Mesendoderm (in vitro differentiated cells): ENCODE measurements at regions not wholly inside any gene's neighbourhood (a gene's known extent, or its start where the extent isn't known, plus 50 kb on each side); places are given as distances from the start of the nearest gene placed in this dataset.

Source experiments
- DNase-seq: peaks from one replicate; pipeline ENCODE4 v3.0.0; 2013
- H2AK5ac ChIP-seq: 2 replicates; pipeline ENCODE4 v1.6.1; 2013; ENCODE audit warnings: low read length, inconsistent platforms
- H2BK120ac ChIP-seq: 2 replicates; pipeline ENCODE4 v1.6.1; 2013; ENCODE audit warnings: low read depth, mild to moderate bottlenecking, low read length, moderate library complexity, mixed read lengths
- H2BK15ac ChIP-seq: replicated peaks from 2 replicates; pipeline ENCODE4 v1.6.1; 2013; ENCODE audit warnings: low read depth, mild to moderate bottlenecking, moderate library complexity
- H2BK5ac ChIP-seq: 2 replicates; pipeline ENCODE4 v1.6.1; 2013; ENCODE audit warnings: low read length, inconsistent platforms
- H3K18ac ChIP-seq: 2 replicates; pipeline ENCODE4 v1.6.1; 2013; ENCODE audit warnings: mild to moderate bottlenecking, low read length, mixed read lengths
- H3K23ac ChIP-seq: one replicate; pipeline ENCODE4 v1.6.1; 2013; ENCODE audit warnings: low read length
- H3K27ac ChIP-seq: 2 replicates; pipeline ENCODE4 v1.5.1; 2013; ENCODE audit warnings: low read depth, mild to moderate bottlenecking, inconsistent platforms, low read length, moderate library complexity
- H3K27me3 ChIP-seq: 2 replicates; pipeline ENCODE4 v1.6.1; 2013; ENCODE audit warnings: low read length, control low read depth, mild to moderate bottlenecking, inconsistent platforms; ENCODE audit not compliant: insufficient read depth, poor library complexity
- H3K36me3 ChIP-seq: 2 replicates; pipeline ENCODE4 v1.6.1; 2013; ENCODE audit warnings: low read length, inconsistent platforms; ENCODE audit not compliant: control insufficient read depth, insufficient read depth
- H3K4ac ChIP-seq: one replicate; pipeline ENCODE4 v1.6.1; 2013; ENCODE audit warnings: low read depth, mild to moderate bottlenecking, low read length, moderate library complexity
- H3K4me1 ChIP-seq: 2 replicates; pipeline ENCODE4 v1.6.1; 2013; ENCODE audit warnings: low read depth, low read length, inconsistent platforms; ENCODE audit not compliant: control insufficient read depth
- H3K4me2 ChIP-seq: 2 replicates; pipeline ENCODE4 v1.6.1; 2013; ENCODE audit warnings: low read length
- H3K4me3 ChIP-seq: 2 replicates; pipeline ENCODE4 v1.5.1; 2013; ENCODE audit warnings: mild to moderate bottlenecking, low read length
- H3K56ac ChIP-seq: one replicate; pipeline ENCODE4 v1.6.1; 2013; ENCODE audit warnings: low read length
- H3K79me1 ChIP-seq: 2 replicates; pipeline ENCODE4 v1.6.1; 2013; ENCODE audit warnings: low read length, inconsistent platforms
- H3K79me2 ChIP-seq: 2 replicates; pipeline ENCODE4 v1.6.1; 2013; ENCODE audit warnings: mild to moderate bottlenecking, low read length; ENCODE audit not compliant: control insufficient read depth, insufficient read depth
- H3K9ac ChIP-seq: 2 replicates; pipeline ENCODE4 v1.6.1; 2013; ENCODE audit warnings: low read length, inconsistent platforms
- H4K5ac ChIP-seq: one replicate; pipeline ENCODE4 v1.6.1; 2013; ENCODE audit warnings: low read length
- H4K8ac ChIP-seq: one replicate; pipeline ENCODE4 v1.6.1; 2013; ENCODE audit warnings: low read depth, mild to moderate bottlenecking, control low read depth, low read length, moderate library complexity
- WGBS: extraction: QIAGEN DNeasy Blood & Tissue Kit; methylation state at CpG from one replicate; pipeline ENCODE4 v1.1.7; 2013; ENCODE audit warnings: low lambda C conversion rate, missing lambda C conversion rate; ENCODE audit not compliant: insufficient coverage; ENCODE audit errors: extremely low coverage; 5-methylcytosine and 5-hydroxymethylcytosine counted together

DNA sequence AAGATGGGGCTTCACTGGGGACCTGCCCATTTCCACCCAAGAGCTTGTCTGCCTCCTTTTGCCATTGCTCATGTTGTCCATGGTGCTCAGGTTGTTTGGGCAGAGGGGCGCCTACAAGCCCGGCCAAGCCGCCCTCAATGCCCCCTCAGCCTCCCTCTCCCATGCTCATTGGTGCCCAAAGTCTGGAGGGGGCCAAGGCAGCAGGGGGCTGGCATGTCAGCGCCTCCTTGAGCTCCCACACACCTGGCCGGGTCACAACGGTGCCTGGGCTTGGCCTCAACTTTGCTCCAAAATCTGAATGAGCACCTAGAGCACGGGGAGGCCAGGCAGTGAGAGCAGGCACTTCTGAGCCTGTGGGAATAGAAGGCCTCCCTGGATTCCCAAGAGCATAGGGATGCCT lies 1598.8 kb downstream of the PCDH7 start:
- H2BK5ac ChIP-seq, result no peak overlapping the region
- no peak overlapping the region for H2BK15ac ChIP-seq
- H3K27ac ChIP-seq, result no peak overlapping the region
- H3K79me2 ChIP-seq, result no peaks in the 10 kb centered on the region
- no peak overlapping the region for H3K56ac ChIP-seq
- H3K4ac ChIP-seq, result no peak overlapping the region
- H3K18ac ChIP-seq, result no peak overlapping the region
- no peak overlapping the region for H4K5ac ChIP-seq
- no peak overlapping the region for H3K23ac ChIP-seq
- H3K79me1 ChIP-seq, result no peaks in the 10 kb centered on the region
- no peak overlapping the region for H4K8ac ChIP-seq
- WGBS, result no CpG with 5 or more reads among the region's 7 CpGs
- H3K4me3 ChIP-seq, result no peak overlapping the region
- no peak overlapping the region for H2AK5ac ChIP-seq
- no peaks in the 10 kb centered on the region for H3K4me1 ChIP-seq
- no peak overlapping the region for H3K4me2 ChIP-seq
- no peaks in the 10 kb centered on the region for H3K27me3 ChIP-seq
- DNase-seq, result no peak
- no peak overlapping the region for H2BK120ac ChIP-seq
- H3K9ac ChIP-seq, result no peak overlapping the region
- H3K36me3 ChIP-seq, result no peaks in the 10 kb centered on the region

DNA sequence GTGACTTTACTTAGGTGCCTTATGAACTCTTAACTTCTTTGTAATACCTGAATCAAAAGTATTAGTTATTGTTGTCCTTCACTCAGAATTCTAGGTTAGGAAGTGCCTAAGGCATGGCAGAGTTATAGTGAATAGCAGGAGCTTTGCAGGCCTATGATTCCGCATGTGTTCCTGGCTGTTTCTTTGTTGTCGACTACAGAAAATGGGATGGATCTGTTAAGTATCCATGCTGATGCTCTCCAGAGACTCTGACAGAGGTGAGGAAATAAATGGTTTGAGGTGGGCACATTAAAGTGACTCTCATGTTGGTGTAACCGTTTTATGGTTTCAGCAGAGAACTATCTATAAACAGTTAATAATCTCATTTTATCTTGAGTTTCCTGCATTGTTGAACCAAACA lies 1601.3 kb downstream of the PCDH7 start:
- Histone ChIP-seq H3K27me3 (no peaks in the 10 kb centered on the region), H3K23ac (no peak overlapping the region), H3K36me3 (no peaks in the 10 kb centered on the region), H3K4me3 (no peak overlapping the region), H4K5ac (no peak overlapping the region), H3K4me2 (no peak overlapping the region), H4K8ac (no peak overlapping the region), H2BK5ac (no peak overlapping the region), H2BK15ac (no peak overlapping the region), H3K18ac (no peak overlapping the region), H3K4me1 (no peaks in the 10 kb centered on the region), H3K27ac (no peak overlapping the region), H2BK120ac (no peak overlapping the region), H3K79me1 (no peaks in the 10 kb centered on the region), H3K4ac (no peak overlapping the region), H3K79me2 (no peaks in the 10 kb centered on the region), H2AK5ac (no peak overlapping the region), H3K56ac (no peak overlapping the region), H3K9ac (no peak overlapping the region)
- no CpG with 5 or more reads among the region's 3 CpGs for WGBS
- no peak for DNase-seq

DNA sequence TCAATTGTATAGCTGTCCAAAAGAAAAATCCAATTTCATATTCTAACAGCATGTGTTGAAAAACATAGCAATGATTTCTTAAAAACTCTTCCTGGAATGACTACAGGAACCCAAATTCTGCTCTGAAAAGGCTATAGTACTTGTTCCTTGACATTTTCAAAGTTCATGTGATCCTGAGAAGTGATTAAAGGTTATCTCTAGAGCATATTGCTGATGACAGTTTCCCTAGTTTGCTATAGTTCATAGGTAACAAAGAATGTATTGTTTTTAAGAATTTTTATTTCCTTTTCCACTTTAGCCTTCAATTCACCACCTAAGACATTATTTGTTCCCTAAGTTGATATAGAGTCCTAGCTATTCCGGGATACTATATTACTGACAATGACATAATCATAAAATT lies 1614.6 kb downstream of the PCDH7 start:
- H3K4me3 ChIP-seq, result no peak overlapping the region
- no peak overlapping the region for H2BK120ac ChIP-seq
- H3K18ac ChIP-seq, result no peak overlapping the region
- H3K23ac ChIP-seq, result no peak overlapping the region
- H4K8ac ChIP-seq, result no peak overlapping the region
- H3K36me3 ChIP-seq, result no peaks in the 10 kb centered on the region
- no peak overlapping the region for H2BK15ac ChIP-seq
- no peaks in the 10 kb centered on the region for H3K79me1 ChIP-seq
- H2BK5ac ChIP-seq, result no peak overlapping the region
- no peaks in the 10 kb centered on the region for H3K27me3 ChIP-seq
- no peak overlapping the region for H3K56ac ChIP-seq
- H2AK5ac ChIP-seq, result no peak overlapping the region
- DNase-seq, result no peak
- H4K5ac ChIP-seq, result no peak overlapping the region
- no peaks in the 10 kb centered on the region for H3K4me1 ChIP-seq
- no peak overlapping the region for H3K4me2 ChIP-seq
- H3K4ac ChIP-seq, result no peak overlapping the region
- no peak overlapping the region for H3K9ac ChIP-seq
- no peaks in the 10 kb centered on the region for H3K79me2 ChIP-seq
- no peak overlapping the region for H3K27ac ChIP-seq
- no CpG with 5 or more reads among the region's 1 CpG for WGBS

DNA sequence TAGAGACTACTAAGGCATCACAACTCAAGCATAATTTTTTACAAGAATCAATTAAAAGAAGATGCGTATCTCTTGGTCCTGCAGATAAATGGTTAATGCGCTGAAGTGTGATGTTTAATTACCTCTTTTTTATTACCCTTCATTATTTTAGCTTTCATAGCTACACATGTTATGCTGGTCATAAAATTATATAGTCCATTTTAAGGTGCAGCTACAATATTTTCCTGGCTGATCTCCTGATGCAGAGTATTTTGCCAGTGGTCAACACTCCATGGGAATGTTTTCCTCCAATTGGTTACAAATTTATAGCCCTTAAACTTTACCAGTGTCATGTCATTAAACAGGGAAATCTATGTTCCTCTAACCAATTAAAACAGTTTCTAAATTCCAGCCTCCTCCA lies 1617.2 kb downstream of the PCDH7 start:
- no peak for DNase-seq
- H3K9ac ChIP-seq, result no peak overlapping the region

DNA sequence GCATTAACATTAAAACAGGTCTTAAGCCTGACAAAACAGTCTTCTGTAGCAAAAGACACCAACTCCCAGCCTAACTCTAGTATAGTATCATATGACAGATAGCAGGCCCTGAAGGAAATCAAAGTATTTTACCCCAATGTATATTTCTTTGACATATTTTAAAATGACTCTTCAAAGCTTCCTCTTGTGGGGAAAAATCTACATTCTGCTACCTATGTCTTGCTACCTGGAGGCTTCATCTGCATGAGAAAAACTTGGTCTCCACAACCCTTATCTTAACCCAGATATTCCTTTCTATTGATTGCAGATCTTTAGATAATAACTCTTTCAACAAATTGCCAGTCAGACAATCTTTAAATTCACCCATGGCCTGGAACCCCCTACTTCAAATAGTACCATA lies 1620.4 kb downstream of the PCDH7 start:
- no peak overlapping the region for H3K4me2 ChIP-seq
- no peak for DNase-seq
- H2BK15ac ChIP-seq, result no peak overlapping the region
- H3K56ac ChIP-seq, result no peak overlapping the region
- no peaks in the 10 kb centered on the region for H3K79me2 ChIP-seq
- H3K18ac ChIP-seq, result no peak overlapping the region
- no peak overlapping the region for H3K9ac ChIP-seq
- no peak overlapping the region for H3K23ac ChIP-seq
- H3K4me3 ChIP-seq, result no peak overlapping the region
- H3K27me3 ChIP-seq, result no peaks in the 10 kb centered on the region
- H4K8ac ChIP-seq, result no peak overlapping the region
- H3K79me1 ChIP-seq, result no peaks in the 10 kb centered on the region
- no peaks in the 10 kb centered on the region for H3K4me1 ChIP-seq
- no peak overlapping the region for H2AK5ac ChIP-seq
- H2BK5ac ChIP-seq, result no peak overlapping the region
- no peak overlapping the region for H3K27ac ChIP-seq
- no peak overlapping the region for H4K5ac ChIP-seq
- H3K36me3 ChIP-seq, result no peaks in the 10 kb centered on the region
- H2BK120ac ChIP-seq, result no peak overlapping the region
- no peak overlapping the region for H3K4ac ChIP-seq

More for the DNA sequence above, 1617.2 kb downstream of the PCDH7 start:
- Histone ChIP-seq H4K8ac (no peak overlapping the region), H2BK120ac (no peak overlapping the region), H2AK5ac (no peak overlapping the region), H3K79me2 (no peaks in the 10 kb centered on the region), H3K27ac (no peak overlapping the region), H3K56ac (no peak overlapping the region), H2BK5ac (no peak overlapping the region), H4K5ac (no peak overlapping the region), H3K79me1 (no peaks in the 10 kb centered on the region), H3K27me3 (no peaks in the 10 kb centered on the region), H2BK15ac (no peak overlapping the region), H3K18ac (no peak overlapping the region), H3K4me2 (no peak overlapping the region), H3K4ac (no peak overlapping the region), H3K4me3 (no peak overlapping the region), H3K4me1 (no peaks in the 10 kb centered on the region), H3K36me3 (no peaks in the 10 kb centered on the region), H3K23ac (no peak overlapping the region)
- WGBS, result no CpG with 5 or more reads among the region's 2 CpGs

DNA sequence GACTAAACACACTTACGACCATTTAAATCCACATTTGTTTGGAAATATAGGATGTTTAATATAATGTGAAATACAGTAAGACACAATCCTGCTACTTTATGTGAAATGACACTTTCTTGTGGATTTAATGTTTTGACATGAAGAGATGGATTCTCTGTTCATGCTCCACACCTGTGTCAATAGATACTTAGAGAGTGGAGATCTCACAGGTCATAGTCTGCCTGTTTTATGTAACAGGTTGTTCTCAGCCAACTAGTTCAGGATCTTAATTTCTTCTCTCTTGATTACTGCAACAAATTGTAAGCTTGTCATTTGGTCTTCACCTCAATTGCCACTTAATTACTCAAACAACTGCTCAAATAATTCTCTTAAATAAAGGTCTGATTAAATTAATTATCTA lies 1621.2 kb downstream of the PCDH7 start:
- no CpG with 5 or more reads among the region's 1 CpG for WGBS
- Histone ChIP-seq H3K4me2 (no peak overlapping the region), H4K8ac (no peak overlapping the region), H2BK120ac (no peak overlapping the region), H3K56ac (no peak overlapping the region), H3K27ac (no peak overlapping the region), H4K5ac (no peak overlapping the region), H3K79me1 (no peaks in the 10 kb centered on the region), H2BK5ac (no peak overlapping the region), H2BK15ac (no peak overlapping the region), H3K27me3 (no peaks in the 10 kb centered on the region), H3K79me2 (no peaks in the 10 kb centered on the region), H3K9ac (no peak overlapping the region), H3K4ac (no peak overlapping the region), H3K4me3 (no peak overlapping the region), H2AK5ac (no peak overlapping the region), H3K23ac (no peak overlapping the region), H3K4me1 (no peaks in the 10 kb centered on the region), H3K18ac (no peak overlapping the region), H3K36me3 (no peaks in the 10 kb centered on the region)
- DNase-seq, result no peak
